CD14-positive monocyte (primary cell): ENCODE measurements at regions not wholly inside any gene's neighbourhood (a gene's known extent, or its start where the extent isn't known, plus 50 kb on each side); places are given as distances from the start of the nearest gene placed in this dataset.

Experiments used
- DNase-seq, 3 donors: peaks; one replicate each; pipeline ENCODE4 v3.0.0-alpha.2; 2011 to 2022
- H2AFZ ChIP-seq: 2 replicates; pipeline ENCODE4 v1.6.0; 2012; ENCODE audit warnings: mild to moderate bottlenecking, low read depth, low read length, inconsistent platforms; ENCODE audit not compliant: insufficient read depth, poor library complexity, severe bottlenecking
- H3K27ac ChIP-seq, 2 donors: 1 replicate in 1 of 2; 2 replicates in 1 of 2; pipeline ENCODE4 v1.5.1; 2012 to 2013; ENCODE audit warnings: low read length in 2 of 2, control low read depth in 1 of 2, inconsistent platforms in 1 of 2, low read depth in 1 of 2, mild to moderate bottlenecking in 1 of 2
- H3K27me3 ChIP-seq, 2 donors: one replicate each; pipeline versions ENCODE4 v1.6.0 to v1.6.1; 2011 to 2013; ENCODE audit warnings: low read length in 2 of 2; ENCODE audit not compliant: control insufficient read depth in 2 of 2, insufficient read depth in 2 of 2
- H3K36me3 ChIP-seq, 2 donors: replicated peaks in 1 of 2; 1 replicate in 1 of 2; 2 replicates in 1 of 2; pipeline versions ENCODE4 v1.5.1 to v1.6.1; 2012 to 2013; ENCODE audit warnings: low read length in 2 of 2, control low read depth in 1 of 2, inconsistent platforms in 1 of 2, mild to moderate bottlenecking in 1 of 2; ENCODE audit not compliant: insufficient read depth in 2 of 2, control insufficient read depth in 1 of 2
- H3K4me1 ChIP-seq, 2 donors: 1 replicate in 1 of 2; 2 replicates in 1 of 2; pipeline versions ENCODE4 v1.5.1 to v1.6.1; 2012 to 2013; ENCODE audit warnings: low read length in 2 of 2, control low read depth in 1 of 2, inconsistent platforms in 1 of 2, mild to moderate bottlenecking in 1 of 2, moderate library complexity in 1 of 2; ENCODE audit not compliant: insufficient read depth in 2 of 2, control insufficient read depth in 1 of 2
- H3K4me2 ChIP-seq: replicated peaks from 2 replicates; pipeline ENCODE3; 2012; ENCODE audit warnings: low read length, moderate library complexity, mild to moderate bottlenecking; ENCODE audit not compliant: poor library complexity, severe bottlenecking; ENCODE audit errors: extremely low read depth
- H3K4me3 ChIP-seq, 3 experiments: fragments of 200-600 bp in 1 of 3; sonication (generic) in 1 of 3; replicated peaks in 1 of 3; 1 replicate in 2 of 3; 2 replicates in 1 of 3; pipeline ENCODE4 v1.5.1; 2011 to 2013; ENCODE audit warnings: low read length in 3 of 3, mild to moderate bottlenecking in 3 of 3, control low read depth in 2 of 3, low read depth in 2 of 3, inconsistent platforms in 1 of 3, moderate library complexity in 1 of 3
- H3K79me2 ChIP-seq: 2 replicates; pipeline ENCODE4 v1.6.0; 2012; ENCODE audit warnings: mild to moderate bottlenecking, control low read depth, inconsistent platforms, low read length, moderate library complexity; ENCODE audit not compliant: insufficient read depth
- H3K9ac ChIP-seq: 2 replicates; pipeline ENCODE4 v1.6.0; 2017; ENCODE audit warnings: low read length, mild to moderate bottlenecking; ENCODE audit not compliant: insufficient read depth, poor library complexity, severe bottlenecking
- H3K9me3 ChIP-seq, 2 donors: replicated peaks in 1 of 2; 1 replicate in 1 of 2; 2 replicates in 1 of 2; pipeline versions ENCODE4 v1.5.1 to v1.6.1; 2012 to 2013; ENCODE audit warnings: low read length in 2 of 2, control low read depth in 1 of 2; ENCODE audit not compliant: control insufficient read depth in 1 of 2, insufficient read depth in 1 of 2
- H4K20me1 ChIP-seq: 2 replicates; pipeline ENCODE4 v1.6.0; 2012; ENCODE audit warnings: mild to moderate bottlenecking, low read length, control low read depth, moderate library complexity; ENCODE audit not compliant: insufficient read depth
- H3K27ac Mint-ChIP-seq, 7 donors: one replicate each; pipeline ENCODE4 v1.8.0; 2020; ENCODE audit warnings: mild to moderate bottlenecking in 7 of 7, mixed read lengths in 7 of 7, moderate library complexity in 6 of 7, inconsistent platforms in 2 of 7
- H3K27me3 Mint-ChIP-seq, 3 donors: one replicate each; pipeline ENCODE4 v1.8.0; 2021 to 2022; ENCODE audit warnings: low read depth in 3 of 3, mild to moderate bottlenecking in 3 of 3, mixed read lengths in 3 of 3, moderate library complexity in 3 of 3, inconsistent platforms in 1 of 3
- H3K36me3 Mint-ChIP-seq, 2 donors: one replicate each; pipeline ENCODE4 v1.8.0; 2020; ENCODE audit warnings: mixed read lengths in 2 of 2, inconsistent platforms in 1 of 2, mild to moderate bottlenecking in 1 of 2
- H3K4me1 Mint-ChIP-seq: one replicate; pipeline ENCODE4 v1.8.0; 2020; ENCODE audit warnings: mild to moderate bottlenecking, mixed read lengths
- H3K4me3 Mint-ChIP-seq, 2 donors: one replicate each; pipeline ENCODE4 v1.8.0; 2020; ENCODE audit warnings: mild to moderate bottlenecking in 2 of 2, mixed read lengths in 2 of 2, moderate library complexity in 1 of 2
- H3K9me3 Mint-ChIP-seq, 7 donors: one replicate each; pipeline ENCODE4 v1.8.0; 2020 to 2022; ENCODE audit warnings: mixed read lengths in 7 of 7, mild to moderate bottlenecking in 6 of 7, moderate library complexity in 6 of 7, inconsistent platforms in 2 of 7
- WGBS: methylation state at CpG from one replicate; pipeline ENCODE4 v1.1.5; 2013; ENCODE audit warnings: missing lambda C conversion rate; ENCODE audit not compliant: insufficient coverage; 5-methylcytosine and 5-hydroxymethylcytosine counted together
- intact Hi-C, 2 donors: fragments of 100-400 bp; cut with micrococcal nuclease; formaldehyde crosslinking; loops; one replicate each; pipeline versions ENCODE4 v1.15.0 to v1.15.1; 2023
- TF ChIP-seq, protein P1 (sequence below): fragments of 200-600 bp; IDR thresholded peaks from one replicate; pipeline ENCODE4 v1.8.0; 2022; ENCODE audit warnings: antibody characterized with exemption, mild to moderate bottlenecking

GRCh38 chr2:190119257-190119656, 56.7 kb upstream of the MSTN start:
- Mint-ChIP-seq H3K4me3 (peak overlapping the region; percentile 66 to 74), H3K27me3 (peaks cover 0 to 4% (median 0%) of the 10 kb centered on the region in 3 donors), H3K4me1 (peaks cover 10% of the 10 kb centered on the region), H3K27ac (no peak overlapping the region), H3K36me3 (no peaks in the 10 kb centered on the region), H3K9me3 (peaks cover 0 to 7% (median 3%) of the 10 kb centered on the region in 7 donors)
- Histone ChIP-seq H3K4me1 (no peaks in the 10 kb centered on the region), H4K20me1 (no peaks in the 10 kb centered on the region), H3K27me3 (no peaks in the 10 kb centered on the region), H3K36me3 (no peaks in the 10 kb centered on the region), H3K27ac (no peak overlapping the region), H3K79me2 (no peaks in the 10 kb centered on the region), H3K9ac (no peak overlapping the region), H2AFZ (peak overlapping the region; percentile 62), H3K4me3 (peak overlapping the region; percentile 19 to 60 (median 22)), H3K4me2 (peak overlapping the region; percentile 64), H3K9me3 (no peaks in the 10 kb centered on the region)
- 52% methylated on average over 11 of the region's 14 CpGs for WGBS
- TF ChIP-seq, protein P1, sequence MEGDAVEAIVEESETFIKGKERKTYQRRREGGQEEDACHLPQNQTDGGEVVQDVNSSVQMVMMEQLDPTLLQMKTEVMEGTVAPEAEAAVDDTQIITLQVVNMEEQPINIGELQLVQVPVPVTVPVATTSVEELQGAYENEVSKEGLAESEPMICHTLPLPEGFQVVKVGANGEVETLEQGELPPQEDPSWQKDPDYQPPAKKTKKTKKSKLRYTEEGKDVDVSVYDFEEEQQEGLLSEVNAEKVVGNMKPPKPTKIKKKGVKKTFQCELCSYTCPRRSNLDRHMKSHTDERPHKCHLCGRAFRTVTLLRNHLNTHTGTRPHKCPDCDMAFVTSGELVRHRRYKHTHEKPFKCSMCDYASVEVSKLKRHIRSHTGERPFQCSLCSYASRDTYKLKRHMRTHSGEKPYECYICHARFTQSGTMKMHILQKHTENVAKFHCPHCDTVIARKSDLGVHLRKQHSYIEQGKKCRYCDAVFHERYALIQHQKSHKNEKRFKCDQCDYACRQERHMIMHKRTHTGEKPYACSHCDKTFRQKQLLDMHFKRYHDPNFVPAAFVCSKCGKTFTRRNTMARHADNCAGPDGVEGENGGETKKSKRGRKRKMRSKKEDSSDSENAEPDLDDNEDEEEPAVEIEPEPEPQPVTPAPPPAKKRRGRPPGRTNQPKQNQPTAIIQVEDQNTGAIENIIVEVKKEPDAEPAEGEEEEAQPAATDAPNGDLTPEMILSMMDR, result no peak
- intact Hi-C loops, result no loop called here
- no peak for DNase-seq

GRCh38 chr2:190117305-190117704, 54.8 kb upstream of the MSTN start:
- WGBS, result no CpG with 5 or more reads among the region's 1 CpG
- H3K9me3 Mint-ChIP-seq, result peaks cover 0 to 7% (median 3%) of the 10 kb centered on the region in 7 donors
- no peaks in the 10 kb centered on the region for H3K27me3 ChIP-seq
- TF ChIP-seq, protein P1, result no peak
- H3K4me3 Mint-ChIP-seq, result no peak overlapping the region
- H4K20me1 ChIP-seq, result no peaks in the 10 kb centered on the region
- H3K79me2 ChIP-seq, result no peaks in the 10 kb centered on the region
- intact Hi-C loops, result no loop called here
- no peaks in the 10 kb centered on the region for H3K9me3 ChIP-seq
- no peak for DNase-seq
- no peaks in the 10 kb centered on the region for H3K4me1 ChIP-seq
- H3K9ac ChIP-seq, result no peak overlapping the region
- H3K27me3 Mint-ChIP-seq, result peaks cover 0 to 4% (median 0%) of the 10 kb centered on the region in 3 donors
- H3K36me3 ChIP-seq, result no peaks in the 10 kb centered on the region
- no peak overlapping the region for H3K4me3 ChIP-seq
- H3K27ac ChIP-seq, result no peak overlapping the region
- no peak overlapping the region for H3K27ac Mint-ChIP-seq
- H3K4me2 ChIP-seq, result no peak overlapping the region
- no peak overlapping the region for H2AFZ ChIP-seq
- H3K36me3 Mint-ChIP-seq, result no peaks in the 10 kb centered on the region
- peaks cover 10% of the 10 kb centered on the region for H3K4me1 Mint-ChIP-seq
